ENCODE measurements at regions not wholly inside any gene's neighbourhood (a gene's known extent, or its start where the extent isn't known, plus 50 kb on each side); places are given as distances from the start of the nearest gene placed in this dataset.

GRCh38 chrX:103002576-103002975 lies 61.4 kb downstream of the BEX1 start (continued):
- no peak for TF ChIP-seq IKZF5 (CRISPR knock-in tag; IDR thresholded peaks at IDR 0.05)

Data from HepG2 (cell line).